H1 (cell line): ENCODE measurements at regions not wholly inside any gene's neighbourhood (a gene's known extent, or its start where the extent isn't known, plus 50 kb on each side); places are given as distances from the start of the nearest gene placed in this dataset.

ENCODE experiments used
- CTCF ChIA-PET: fragments of 300-600 bp; sonication (Branson Sonifier 250); formaldehyde crosslinking; loops from one replicate; lab custom pipeline; 2021; ENCODE audit not compliant: partially characterized antibody; lab: Charles Lee
- POLR2A ChIA-PET: fragments of 300-600 bp; sonication (Branson Sonifier 250); formaldehyde crosslinking; loops from one replicate; lab custom pipeline; 2021; ENCODE audit warnings: inconsistent platforms; ENCODE audit not compliant: partially characterized antibody; lab: Charles Lee
- DNase-seq, 2 experiments: peaks; one replicate each; pipeline versions ENCODE4 v3.0.0 to v3.0.0-alpha.2; 2010 to 2022; ENCODE audit warnings: low spot score in 2 of 2, low read depth in 1 of 2, mixed read lengths in 1 of 2
- FAIRE-seq: peaks from 2 replicates; lab custom pipeline; 2011; peaks lifted over from hg19 to GRCh38; lab: Jason Lieb, UNC
- H2AFZ ChIP-seq: 2 replicates; pipeline ENCODE4 v1.8.1; 2012; ENCODE audit warnings: low read length, inconsistent platforms
- H2AK5ac ChIP-seq: 2 replicates; pipeline ENCODE4 v1.6.1; 2013; ENCODE audit warnings: low read depth, low read length
- H2BK120ac ChIP-seq: replicated peaks from 2 replicates; pipeline ENCODE3; 2013; ENCODE audit warnings: low read depth, low read length, inconsistent platforms
- H2BK12ac ChIP-seq: 2 replicates; pipeline ENCODE4 v1.6.1; 2013; ENCODE audit warnings: low read depth, low read length
- H2BK15ac ChIP-seq: 2 replicates; pipeline ENCODE4 v1.6.1; 2013; ENCODE audit warnings: low read length
- H2BK20ac ChIP-seq: 2 replicates; pipeline ENCODE4 v1.6.1; 2013; ENCODE audit warnings: low read length
- H2BK5ac ChIP-seq: 2 replicates; pipeline ENCODE4 v1.6.1; 2013; ENCODE audit warnings: low read depth, low read length
- H3K14ac ChIP-seq: 2 replicates; pipeline ENCODE4 v1.6.1; 2013; ENCODE audit warnings: inconsistent platforms; ENCODE audit not compliant: insufficient read length
- H3K18ac ChIP-seq: 2 replicates; pipeline ENCODE4 v1.6.1; 2013; ENCODE audit warnings: low read length; ENCODE audit errors: extremely low read depth
- H3K23ac ChIP-seq: 2 replicates; pipeline ENCODE4 v1.6.1; 2013; ENCODE audit warnings: inconsistent platforms; ENCODE audit not compliant: insufficient read length
- H3K23me2 ChIP-seq: 2 replicates; pipeline ENCODE4 v1.6.1; 2013; ENCODE audit warnings: low read depth, low read length
- H3K27ac ChIP-seq: 2 replicates; pipeline ENCODE4 v1.6.1; 2011; ENCODE audit warnings: low read depth, low read length, inconsistent platforms
- H3K27me3 ChIP-seq, 4 experiments: replicated peaks in 1 of 4; 1 replicate in 1 of 4; 2 replicates in 3 of 4; pipeline versions ENCODE4 v1.6.1 to v1.8.1; 2011 to 2013; ENCODE audit warnings: low read length in 3 of 4, mild to moderate bottlenecking in 3 of 4, inconsistent platforms in 2 of 4, mixed read lengths in 2 of 4, moderate library complexity in 1 of 4; ENCODE audit not compliant: control insufficient read depth in 3 of 4, insufficient read depth in 3 of 4; ENCODE audit errors: extremely low read depth in 1 of 4
- H3K36me3 ChIP-seq, 4 experiments: 2 replicates each; pipeline versions ENCODE4 v1.6.1 to v1.8.1; 2011 to 2013; ENCODE audit warnings: mild to moderate bottlenecking in 4 of 4, low read length in 3 of 4, moderate library complexity in 2 of 4, control low read depth in 1 of 4, inconsistent platforms in 1 of 4; ENCODE audit not compliant: insufficient read depth in 4 of 4, control insufficient read depth in 2 of 4
- H3K4ac ChIP-seq: replicated peaks from 2 replicates; pipeline ENCODE3; 2013; ENCODE audit warnings: low read length, low read depth, mixed read lengths, inconsistent platforms; ENCODE audit not compliant: insufficient read length
- H3K4me1 ChIP-seq, 4 experiments: replicated peaks in 1 of 4; 1 replicate in 1 of 4; 2 replicates in 3 of 4; pipeline versions ENCODE4 v1.6.1 to v1.8.1; 2011 to 2013; ENCODE audit warnings: low read length in 3 of 4, inconsistent platforms in 2 of 4, mixed read lengths in 1 of 4; ENCODE audit not compliant: insufficient read depth in 4 of 4, control insufficient read depth in 3 of 4
- H3K4me2 ChIP-seq, 2 experiments: 2 replicates each; pipeline versions ENCODE4 v1.6.1 to v1.8.1; 2011 to 2013; ENCODE audit warnings: low read depth in 2 of 2, low read length in 2 of 2, control low read depth in 1 of 2, inconsistent platforms in 1 of 2, mild to moderate bottlenecking in 1 of 2; ENCODE audit not compliant: insufficient read depth in 1 of 2
- H3K4me3 ChIP-seq, 4 experiments: fragments of 200-600, 300-600 bp in 1 of 4; sonication (generic), shearing (Covaris generic), sonication (Bioruptor Twin) in 1 of 4; 2 replicates each; pipeline versions ENCODE4 v1.5.1 to v1.8.1; 2011 to 2016; ENCODE audit warnings: low read length in 4 of 4, low read depth in 3 of 4, control low read depth in 2 of 4, inconsistent platforms in 2 of 4, mild to moderate bottlenecking in 2 of 4, mixed read lengths in 1 of 4, moderate library complexity in 1 of 4; ENCODE audit not compliant: insufficient read depth in 2 of 4; ENCODE audit errors: extremely low read depth in 1 of 4
- H3K56ac ChIP-seq: replicated peaks from 2 replicates; pipeline ENCODE3; 2013; ENCODE audit warnings: low read depth, mild to moderate bottlenecking, mixed read lengths, low read length, inconsistent platforms; ENCODE audit not compliant: insufficient read length
- H3K79me1 ChIP-seq: 2 replicates; pipeline ENCODE4 v1.6.1; 2013; ENCODE audit warnings: low read depth, low read length, control low read depth
- H3K79me2 ChIP-seq, 2 experiments: 2 replicates each; pipeline versions ENCODE4 v1.6.1 to v1.8.1; 2012 to 2013; ENCODE audit warnings: low read length in 2 of 2, mild to moderate bottlenecking in 2 of 2, inconsistent platforms in 1 of 2; ENCODE audit not compliant: insufficient read depth in 2 of 2, control insufficient read depth in 1 of 2
- H3K9ac ChIP-seq, 4 experiments: replicated peaks in 1 of 4; 1 replicate in 1 of 4; 2 replicates in 3 of 4; pipeline versions ENCODE4 v1.6.1 to v1.8.1; 2011 to 2013; ENCODE audit warnings: low read depth in 3 of 4, low read length in 3 of 4, control low read depth in 2 of 4, mild to moderate bottlenecking in 2 of 4, moderate library complexity in 2 of 4, inconsistent platforms in 1 of 4; ENCODE audit errors: extremely low read depth in 1 of 4
- H3K9me3 ChIP-seq, 2 experiments: 2 replicates each; pipeline versions ENCODE4 v1.6.1 to v1.8.1; 2012 to 2013; ENCODE audit warnings: mild to moderate bottlenecking in 2 of 2, moderate library complexity in 2 of 2, control low read depth in 1 of 2, inconsistent platforms in 1 of 2, low read depth in 1 of 2, low read length in 1 of 2, mixed read lengths in 1 of 2; ENCODE audit not compliant: insufficient read depth in 2 of 2
- H4K20me1 ChIP-seq, 2 experiments: replicated peaks in 1 of 2; 2 replicates each; pipeline versions ENCODE3 to v1.8.1; 2011 to 2013; ENCODE audit warnings: inconsistent platforms in 2 of 2, low read length in 2 of 2, mild to moderate bottlenecking in 1 of 2; ENCODE audit not compliant: insufficient read depth in 2 of 2, control insufficient read depth in 1 of 2
- H4K5ac ChIP-seq: 2 replicates; pipeline ENCODE4 v1.6.1; 2013; ENCODE audit warnings: low read length, low read depth, mixed read lengths, inconsistent platforms; ENCODE audit not compliant: insufficient read length
- H4K8ac ChIP-seq: 2 replicates; pipeline ENCODE4 v1.8.0; 2013; ENCODE audit warnings: mild to moderate bottlenecking, moderate library complexity, low read length, inconsistent platforms; ENCODE audit not compliant: insufficient read depth; ENCODE audit errors: extremely low read depth
- H4K91ac ChIP-seq: replicated peaks from 2 replicates; pipeline ENCODE3; 2013; ENCODE audit warnings: low read length, mixed read lengths, inconsistent platforms; ENCODE audit not compliant: insufficient read length
- GTF2F1 ChIP-seq: IDR thresholded peaks from 2 replicates; pipeline ENCODE4 v1.6.1; 2012; ENCODE audit warnings: low read depth, low read length, improper control_type of control experiment, borderline replicate concordance
- RXRA ChIP-seq: IDR thresholded peaks from 2 replicates; pipeline ENCODE4 v1.6.1; 2011; ENCODE audit warnings: low read depth, mild to moderate bottlenecking, low read length, moderate library complexity; ENCODE audit not compliant: insufficient read depth
- SAP30 ChIP-seq: fragments of 300-600 bp; sonication (generic); IDR thresholded peaks from 2 replicates; pipeline ENCODE4 v1.7.1; 2012; ENCODE audit warnings: low read length, moderate library complexity, mild to moderate bottlenecking, inconsistent platforms; ENCODE audit not compliant: insufficient read depth, insufficient replicate concordance
- SIX5 ChIP-seq: IDR thresholded peaks from 2 replicates; pipeline ENCODE4 v1.6.1; 2011; ENCODE audit warnings: mild to moderate bottlenecking, low read depth, low read length
- WGBS, 2 experiments: shearing (Covaris generic) in 1 of 2; methylation state at CpG; one replicate each; pipeline versions ENCODE4 v1.1.6 to v1.1.7; 2013 to 2015; ENCODE audit warnings: low lambda C conversion rate in 2 of 2, mixed read lengths in 2 of 2, inconsistent platforms in 1 of 2, low coverage in 1 of 2, missing lambda C conversion rate in 1 of 2; ENCODE audit not compliant: insufficient replicate concordance in 2 of 2, insufficient coverage in 1 of 2, insufficient read length in 1 of 2; ENCODE audit errors: extremely low coverage in 1 of 2, missing lambda C conversion rate in 1 of 2; 5-methylcytosine and 5-hydroxymethylcytosine counted together

DNA sequence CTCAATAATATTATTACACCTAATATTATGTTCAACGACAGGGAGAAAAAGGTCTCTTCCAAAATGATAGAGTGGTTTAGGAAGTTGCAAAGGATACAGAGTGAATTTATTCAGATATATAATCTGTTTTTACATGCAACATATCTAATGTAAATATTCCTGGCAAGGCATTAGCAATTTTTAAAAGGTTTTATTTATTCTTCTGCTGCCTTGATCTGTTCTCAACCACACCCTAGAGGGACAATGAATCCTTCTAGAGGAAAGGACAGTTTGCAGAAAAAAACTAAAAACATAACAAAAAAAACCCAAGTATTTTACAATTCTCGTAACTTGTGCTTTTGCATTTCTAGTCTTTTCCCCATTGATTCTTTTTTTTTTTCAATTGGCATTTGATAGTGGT lies 459.6 kb downstream of the KLF12 start:
- Histone ChIP-seq H4K91ac (no peak overlapping the region), H2BK20ac (no peak overlapping the region), H3K23me2 (no peaks in the 10 kb centered on the region), H3K27me3 (no peaks in the 10 kb centered on the region), H3K79me1 (no peaks in the 10 kb centered on the region), H3K4me1 (peaks cover 0 to 5% (median 1%) of the 10 kb centered on the region in 4 experiments; a peak in 3 of 7 replicates), H2BK15ac (no peak overlapping the region), H3K4me3 (no peak overlapping the region), H3K9ac (no peak overlapping the region), H3K27ac (no peak overlapping the region), H3K56ac (no peak overlapping the region), H4K5ac (no peak overlapping the region), H3K79me2 (no peaks in the 10 kb centered on the region), H3K36me3 (no peaks in the 10 kb centered on the region), H2BK12ac (no peak overlapping the region), H2AK5ac (no peak overlapping the region), H3K18ac (no peak overlapping the region), H3K23ac (no peak overlapping the region), H3K4me2 (no peak overlapping the region), H3K14ac (no peak overlapping the region), H2BK120ac (no peak overlapping the region), H2BK5ac (no peak overlapping the region), H3K4ac (no peak overlapping the region), H2AFZ (no peak overlapping the region), H4K20me1 (no peaks in the 10 kb centered on the region), H4K8ac (no peak overlapping the region), H3K9me3 (no peaks in the 10 kb centered on the region)
- CTCF ChIA-PET = no interaction called here
- 83% methylated on average over 2 of the region's 2 CpGs; no CpG with 5 or more reads in 1 of the 2 experiments for WGBS, 2 experiments
- POLR2A ChIA-PET = no interaction called here
- DNase-seq (no peak), FAIRE-seq (no peak)
- TF ChIP-seq RXRA (no peak), SIX5 (no peak), GTF2F1 (no peak), SAP30 (no peak)
